ENCODE measurements at regions not wholly inside any gene's neighbourhood (a gene's known extent, or its start where the extent isn't known, plus 50 kb on each side); places are given as distances from the start of the nearest gene placed in this dataset.

DNA sequence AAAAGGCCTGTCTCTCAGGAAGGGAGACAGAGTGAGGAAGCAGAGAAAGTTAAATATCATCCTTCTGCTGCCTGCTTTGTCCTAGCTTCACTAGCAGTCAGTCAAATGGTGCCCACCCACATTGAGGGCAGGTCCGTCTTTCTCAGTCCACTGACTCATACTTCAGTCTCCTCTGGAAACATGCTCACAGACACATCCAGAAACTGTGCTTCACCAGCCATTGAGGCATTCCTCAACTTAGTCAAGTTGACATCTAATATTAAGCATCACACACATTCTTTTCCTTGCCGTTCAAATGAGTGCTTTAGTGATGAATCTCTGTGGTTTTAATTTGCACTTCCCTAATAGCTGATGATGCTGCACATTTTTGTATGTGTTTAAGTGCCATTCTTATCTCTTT lies 777.8 kb upstream of the PRMT6 start:
- TF ChIP-seq EZH2 (IDR thresholded peaks at IDR 0.05; ENCODE audit: borderline replicate concordance, low read depth, low read length, poor library complexity, severe bottlenecking), result no peak
- TF ChIP-seq, protein P1, sequence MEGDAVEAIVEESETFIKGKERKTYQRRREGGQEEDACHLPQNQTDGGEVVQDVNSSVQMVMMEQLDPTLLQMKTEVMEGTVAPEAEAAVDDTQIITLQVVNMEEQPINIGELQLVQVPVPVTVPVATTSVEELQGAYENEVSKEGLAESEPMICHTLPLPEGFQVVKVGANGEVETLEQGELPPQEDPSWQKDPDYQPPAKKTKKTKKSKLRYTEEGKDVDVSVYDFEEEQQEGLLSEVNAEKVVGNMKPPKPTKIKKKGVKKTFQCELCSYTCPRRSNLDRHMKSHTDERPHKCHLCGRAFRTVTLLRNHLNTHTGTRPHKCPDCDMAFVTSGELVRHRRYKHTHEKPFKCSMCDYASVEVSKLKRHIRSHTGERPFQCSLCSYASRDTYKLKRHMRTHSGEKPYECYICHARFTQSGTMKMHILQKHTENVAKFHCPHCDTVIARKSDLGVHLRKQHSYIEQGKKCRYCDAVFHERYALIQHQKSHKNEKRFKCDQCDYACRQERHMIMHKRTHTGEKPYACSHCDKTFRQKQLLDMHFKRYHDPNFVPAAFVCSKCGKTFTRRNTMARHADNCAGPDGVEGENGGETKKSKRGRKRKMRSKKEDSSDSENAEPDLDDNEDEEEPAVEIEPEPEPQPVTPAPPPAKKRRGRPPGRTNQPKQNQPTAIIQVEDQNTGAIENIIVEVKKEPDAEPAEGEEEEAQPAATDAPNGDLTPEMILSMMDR (conservative IDR thresholded peaks at IDR 0.05; ENCODE audit: low read depth, low read length), result no peak

All from A673 (cell line).